IMR-90 (cell line): ENCODE measurements at regions not wholly inside any gene's neighbourhood (a gene's known extent, or its start where the extent isn't known, plus 50 kb on each side); places are given as distances from the start of the nearest gene placed in this dataset.

Experiments
- ATAC-seq: fragments of 200-7000 bp; cut with Tn5 transposase; 2 replicates; pipeline ENCODE4 v1.9.1; 2020; ENCODE audit warnings: low read depth, mild to moderate bottlenecking, moderate library complexity
- BruUV-seq: library from RNA; stranded (reverse); fragments of 400-500 nt; replicated peaks from 2 replicates; lab custom pipeline; 2021; lab: Mats Ljungman, UMichigan
- CTCF ChIA-PET: fragments of 300-600 bp; formaldehyde crosslinking; extraction: SDS; loops from one replicate; lab custom pipeline; 2021; ENCODE audit warnings: antibody characterized with exemption; lab: Yijun Ruan, JAX
- POLR2A ChIA-PET: fragments of 300-600 bp; sonication (Branson Sonifier 250); formaldehyde crosslinking; loops from one replicate; lab custom pipeline; 2022; ENCODE audit warnings: antibody characterized with exemption; ENCODE audit not compliant: unreplicated experiment; lab: Charles Lee
- DNase-seq: peaks from one replicate; pipeline ENCODE4 v3.0.0; 2013
- H2AFZ ChIP-seq: replicated peaks from 2 replicates; pipeline ENCODE3; 2013; ENCODE audit warnings: low read length, mild to moderate bottlenecking; ENCODE audit not compliant: poor library complexity
- H2AK5ac ChIP-seq: 2 replicates; pipeline ENCODE4 v1.6.1; 2013; ENCODE audit warnings: low read depth, low read length, inconsistent platforms
- H2AK9ac ChIP-seq: replicated peaks from 2 replicates; pipeline ENCODE3; 2013; ENCODE audit warnings: mild to moderate bottlenecking, low read depth, low read length, moderate library complexity; ENCODE audit not compliant: poor library complexity
- H2BK120ac ChIP-seq: 2 replicates; pipeline ENCODE4 v1.6.1; 2013; ENCODE audit warnings: low read depth, low read length, inconsistent platforms
- H2BK15ac ChIP-seq: 3 replicates; pipeline ENCODE4 v1.6.1; 2013; ENCODE audit warnings: low read depth, low read length, inconsistent platforms
- H2BK20ac ChIP-seq: 2 replicates; pipeline ENCODE4 v1.6.1; 2013; ENCODE audit warnings: low read depth, mild to moderate bottlenecking, inconsistent platforms, low read length, moderate library complexity
- H2BK5ac ChIP-seq: 2 replicates; pipeline ENCODE4 v1.6.1; 2013; ENCODE audit warnings: mild to moderate bottlenecking, low read depth, low read length, inconsistent platforms; ENCODE audit not compliant: poor library complexity, severe bottlenecking
- H3K14ac ChIP-seq: replicated peaks from 2 replicates; pipeline ENCODE4 v1.6.1; 2013; ENCODE audit warnings: low read depth, low read length, inconsistent platforms
- H3K18ac ChIP-seq: 2 replicates; pipeline ENCODE4 v1.6.1; 2013; ENCODE audit warnings: low read depth, low read length, control low read depth
- H3K23ac ChIP-seq: 2 replicates; pipeline ENCODE4 v1.6.1; 2013; ENCODE audit warnings: low read depth, low read length, inconsistent platforms
- H3K27ac ChIP-seq: 2 replicates; pipeline ENCODE4 v1.5.1; 2013; ENCODE audit warnings: mild to moderate bottlenecking, control low read depth, low read length; ENCODE audit not compliant: insufficient read depth
- H3K27me3 ChIP-seq: 2 replicates; pipeline ENCODE4 v1.6.1; 2013; ENCODE audit warnings: low read length; ENCODE audit not compliant: control insufficient read depth, insufficient read depth
- H3K36me3 ChIP-seq: 2 replicates; pipeline ENCODE4 v1.6.1; 2013; ENCODE audit warnings: low read length, mixed read lengths; ENCODE audit not compliant: control insufficient read depth, insufficient read depth
- H3K4ac ChIP-seq: 2 replicates; pipeline ENCODE4 v1.6.1; 2013; ENCODE audit warnings: low read depth, low read length, inconsistent platforms
- H3K4me1 ChIP-seq: 2 replicates; pipeline ENCODE4 v1.6.1; 2013; ENCODE audit warnings: low read length, mixed read lengths; ENCODE audit not compliant: control insufficient read depth, insufficient read depth
- H3K4me2 ChIP-seq: 2 replicates; pipeline ENCODE4 v1.6.1; 2013; ENCODE audit warnings: low read depth, mild to moderate bottlenecking, control low read depth, low read length, moderate library complexity
- H3K4me3 ChIP-seq: 2 replicates; pipeline ENCODE4 v1.5.1; 2013; ENCODE audit warnings: low read depth, mild to moderate bottlenecking, control low read depth, low read length, moderate library complexity; ENCODE audit not compliant: insufficient read depth
- H3K56ac ChIP-seq: 2 replicates; pipeline ENCODE4 v1.6.1; 2013; ENCODE audit warnings: low read length, inconsistent platforms; ENCODE audit not compliant: insufficient read depth; ENCODE audit errors: extremely low read depth
- H3K79me1 ChIP-seq, 2 experiments: 2 replicates each; pipeline ENCODE4 v1.6.1; 2013; ENCODE audit warnings: low read length in 2 of 2, inconsistent platforms in 1 of 2, low read depth in 1 of 2
- H3K9ac ChIP-seq: 2 replicates; pipeline ENCODE4 v1.6.1; 2013; ENCODE audit warnings: low read depth, low read length, control low read depth
- H3K9me1 ChIP-seq: 2 replicates; pipeline ENCODE4 v1.6.1; 2013; ENCODE audit warnings: low read length, inconsistent platforms; ENCODE audit not compliant: insufficient read depth
- H3K9me3 ChIP-seq: 2 replicates; pipeline ENCODE4 v1.6.1; 2013; ENCODE audit warnings: low read length; ENCODE audit not compliant: control insufficient read depth, insufficient read depth
- H4K20me1 ChIP-seq: 2 replicates; pipeline ENCODE4 v1.6.1; 2013; ENCODE audit warnings: low read length, inconsistent platforms; ENCODE audit not compliant: insufficient read depth
- H4K5ac ChIP-seq: 2 replicates; pipeline ENCODE4 v1.6.1; 2013; ENCODE audit warnings: mild to moderate bottlenecking, low read depth, low read length, control low read depth
- H4K8ac ChIP-seq, 2 experiments: 2 replicates each; pipeline ENCODE4 v1.6.1; 2013; ENCODE audit warnings: low read depth in 2 of 2, low read length in 2 of 2, control low read depth in 1 of 2, inconsistent platforms in 1 of 2
- H4K91ac ChIP-seq: 2 replicates; pipeline ENCODE4 v1.6.1; 2013; ENCODE audit warnings: low read depth, low read length, inconsistent platforms; ENCODE audit not compliant: insufficient read depth
- BHLHE40 ChIP-seq: fragments of 150-350 bp; IDR thresholded peaks from 2 replicates; pipeline ENCODE4 v1.6.1; 2016; ENCODE audit warnings: mild to moderate bottlenecking, low read depth, low read length
- CEBPB ChIP-seq: IDR thresholded peaks from 2 replicates; pipeline ENCODE4 v1.6.1; 2012; ENCODE audit warnings: low read depth, low read length, improper control_type of control experiment
- CTCF ChIP-seq: conservative IDR thresholded peaks from 2 replicates; pipeline ENCODE4 v1.5.1; 2012; ENCODE audit warnings: mild to moderate bottlenecking, low read depth, low read length, improper control_type of control experiment
- ELK1 ChIP-seq: fragments of 150-350 bp; IDR thresholded peaks from 2 replicates; pipeline ENCODE4 v1.6.1; 2016; ENCODE audit warnings: low read depth, mild to moderate bottlenecking, low read length, moderate library complexity, borderline replicate concordance
- FOS ChIP-seq: fragments of 150-350 bp; IDR thresholded peaks from 2 replicates; pipeline ENCODE4 v1.6.1; 2016; ENCODE audit warnings: low read depth, low read length
- MAFK ChIP-seq: IDR thresholded peaks from 2 replicates; pipeline ENCODE4 v1.6.1; 2012; ENCODE audit warnings: low read depth, low read length, improper control_type of control experiment
- MAZ ChIP-seq: IDR thresholded peaks from 2 replicates; pipeline ENCODE4 v1.6.1; 2012; ENCODE audit warnings: low read depth, mild to moderate bottlenecking, low read length, improper control_type of control experiment, moderate library complexity, borderline replicate concordance
- MXI1 ChIP-seq: IDR thresholded peaks from 2 replicates; pipeline ENCODE4 v1.6.1; 2012; ENCODE audit warnings: low read depth, mild to moderate bottlenecking, low read length, moderate library complexity, borderline replicate concordance
- NFE2L2 ChIP-seq: fragments of 150-350 bp; IDR thresholded peaks from 2 replicates; pipeline ENCODE4 v1.6.1; 2016; ENCODE audit warnings: low read depth, mild to moderate bottlenecking, low read length
- POLR2A ChIP-seq: IDR thresholded peaks from 2 replicates; pipeline ENCODE4 v1.6.1; 2012; ENCODE audit warnings: mild to moderate bottlenecking, low read depth, low read length
- RAD21 ChIP-seq: IDR thresholded peaks from 2 replicates; pipeline ENCODE4 v1.6.1; 2012; ENCODE audit warnings: low read length, improper control_type of control experiment
- RCOR1 ChIP-seq: IDR thresholded peaks from 2 replicates; pipeline ENCODE4 v1.6.1; 2012; ENCODE audit warnings: mild to moderate bottlenecking, low read length, improper control_type of control experiment; ENCODE audit not compliant: insufficient replicate concordance
- RFX5 ChIP-seq: IDR thresholded peaks from 2 replicates; pipeline ENCODE4 v1.8.0; 2012; ENCODE audit warnings: low read depth, mild to moderate bottlenecking, low read length, moderate library complexity
- SMC3 ChIP-seq: fragments of 150-350 bp; IDR thresholded peaks from 2 replicates; pipeline ENCODE4 v1.6.1; 2016; ENCODE audit warnings: low read depth, mild to moderate bottlenecking, antibody characterized with exemption, low read length, moderate library complexity
- USF2 ChIP-seq: fragments of 150-350 bp; IDR thresholded peaks from 2 replicates; pipeline ENCODE4 v1.6.1; 2017; ENCODE audit warnings: mild to moderate bottlenecking, antibody characterized with exemption, low read length, low read depth
- WGBS, 2 experiments: methylation state at CpG; one replicate each; pipeline versions ENCODE4 v1.1.5 to v1.1.7; 2013; ENCODE audit warnings: missing lambda C conversion rate in 2 of 2; ENCODE audit not compliant: insufficient read length in 1 of 2; ENCODE audit errors: extremely low coverage in 2 of 2; 5-methylcytosine and 5-hydroxymethylcytosine counted together
- dilution Hi-C: fragments of 300-500 bp; cut with HindIII; formaldehyde crosslinking; loops from one replicate; pipeline ENCODE4 v1.14.3; 2018; ENCODE audit warnings: low sequenced_read_pairs; ENCODE audit not compliant: unreplicated experiment
- in situ Hi-C: fragments of 300-500 bp; cut with MboI; formaldehyde crosslinking; loops from 3 replicates; pipeline ENCODE4 v1.14.3; 2019; ENCODE audit warnings: low sequenced_read_pairs, inconsistent platforms, mixed read lengths
- intact Hi-C: fragments of 100-400 bp; cut with micrococcal nuclease; formaldehyde crosslinking; loops from 2 replicates; pipeline ENCODE4 v1.10.0; 2022

DNA sequence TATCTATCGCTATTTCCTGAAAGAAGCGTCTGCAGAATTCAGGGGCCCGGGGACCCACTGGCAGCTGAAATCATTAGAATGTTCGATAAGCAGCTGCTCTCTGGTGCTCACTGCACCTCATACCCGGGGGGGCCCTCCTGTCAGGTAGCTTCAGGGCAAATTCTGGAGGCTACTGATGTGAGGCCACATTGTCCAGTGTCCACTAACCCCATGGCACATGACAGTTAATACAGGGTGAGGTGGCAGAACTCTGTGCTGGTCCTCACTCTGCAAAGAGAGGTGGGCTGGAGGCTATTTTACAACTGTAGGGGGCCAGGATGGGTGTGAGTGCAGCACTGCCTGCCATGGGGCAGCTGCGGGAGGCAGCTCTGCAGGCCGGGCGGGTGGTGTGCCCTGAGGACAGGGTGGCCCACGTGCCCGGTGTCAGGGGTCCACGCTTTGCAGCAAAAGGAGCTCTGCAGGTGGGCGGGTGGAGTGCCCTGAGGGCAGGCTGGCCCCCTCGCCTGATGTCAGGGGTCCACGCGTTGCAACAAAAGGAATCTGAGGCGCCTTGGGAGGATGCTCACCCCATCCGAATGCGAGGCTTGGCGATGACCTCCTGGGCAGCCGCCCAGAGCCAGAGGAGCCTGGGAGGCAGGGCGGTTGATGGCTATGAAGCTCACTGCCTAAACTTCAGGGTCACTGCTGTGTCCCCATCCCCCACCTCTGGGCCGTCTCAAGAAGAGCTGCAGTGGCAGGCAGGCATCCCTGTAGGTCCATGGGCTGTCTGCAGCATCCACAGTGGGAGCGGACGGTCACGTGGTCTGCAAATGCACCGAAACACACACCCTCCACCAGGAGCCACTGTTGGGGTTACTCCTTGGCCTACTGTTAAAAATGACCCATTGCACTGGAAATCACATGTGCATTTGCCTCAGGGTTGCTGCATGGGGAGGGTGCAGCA is 207.0 kb upstream of the SALL3 start:
- Histone ChIP-seq H2BK15ac (no peak overlapping the region), H2AK5ac (no peak overlapping the region), H2BK5ac (no peak overlapping the region), H2BK20ac (no peak overlapping the region), H3K4me3 (no peak overlapping the region), H4K8ac (no peak overlapping the region), H3K56ac (no peak overlapping the region), H3K23ac (no peak overlapping the region), H3K14ac (no peak overlapping the region), H3K4ac (no peak overlapping the region), H3K27me3 (no peaks in the 10 kb centered on the region), H3K4me2 (no peak overlapping the region), H2AFZ (no peak overlapping the region), H3K4me1 (no peaks in the 10 kb centered on the region), H3K79me1 (no peaks in the 10 kb centered on the region), H3K9me3 (peaks cover 71% of the 10 kb centered on the region), H3K9ac (no peak overlapping the region), H4K20me1 (no peaks in the 10 kb centered on the region), H2AK9ac (no peak overlapping the region), H2BK120ac (no peak overlapping the region), H4K5ac (no peak overlapping the region), H3K18ac (no peak overlapping the region), H3K9me1 (no peaks in the 10 kb centered on the region), H3K36me3 (no peaks in the 10 kb centered on the region), H3K27ac (no peak overlapping the region), H4K91ac (no peak overlapping the region)
- ChIA-PET CTCF (no interaction called here), POLR2A (no interaction called here)
- 73% methylated on average over 7 of the region's 26 CpGs; no CpG with 5 or more reads in 1 of the 2 experiments for WGBS, 2 experiments
- BruUV-seq: no TSS peak
- no peak for TF ChIP-seq POLR2A
- no peak for TF ChIP-seq RAD21
- TF ChIP-seq RCOR1: no peak
- TF ChIP-seq MAZ: no peak
- TF ChIP-seq USF2: no peak
- no peak for TF ChIP-seq ELK1
- no peak for TF ChIP-seq RFX5
- no peak for TF ChIP-seq MAFK
- no peak for TF ChIP-seq CEBPB
- TF ChIP-seq SMC3: no peak
- TF ChIP-seq MXI1: no peak
- no peak for TF ChIP-seq CTCF
- no peak for TF ChIP-seq NFE2L2
- TF ChIP-seq FOS: no peak
- TF ChIP-seq BHLHE40: no peak
- dilution Hi-C loops: no loop called here
- DNase-seq (no peak), ATAC-seq (no peak)
- intact Hi-C loops: no loop called here
- in situ Hi-C loops: no loop called here
